Spinal cord (tissue), 9 donors: ENCODE measurements at regions not wholly inside any gene's neighbourhood (a gene's known extent, or its start where the extent isn't known, plus 50 kb on each side); places are given as distances from the start of the nearest gene placed in this dataset.
"Not testable (repeated sequence)": the region's sequence is repeated elsewhere in the genome, so short reads cannot be mapped to it uniquely, and the experiment has no call there.

ENCODE experiments used
- DNase-seq, 6 donors: peaks; one replicate each; pipeline versions ENCODE4 v3.0.0 to v3.0.0-alpha.2; 2013 to 2015; ENCODE audit warnings: low spot score in 6 of 6, low read depth in 4 of 6
- H3K27ac ChIP-seq: one replicate; pipeline ENCODE4 v1.5.1; 2013; ENCODE audit warnings: low read depth, low read length, control low read depth
- H3K27me3 ChIP-seq: one replicate; pipeline ENCODE4 v1.6.1; 2013; ENCODE audit warnings: low read length; ENCODE audit not compliant: control insufficient read depth, insufficient read depth
- H3K36me3 ChIP-seq: one replicate; pipeline ENCODE4 v1.6.1; 2013; ENCODE audit warnings: low read length; ENCODE audit not compliant: control insufficient read depth, insufficient read depth
- H3K4me1 ChIP-seq: one replicate; pipeline ENCODE4 v1.6.1; 2013; ENCODE audit warnings: low read length; ENCODE audit not compliant: control insufficient read depth, insufficient read depth
- H3K4me3 ChIP-seq: one replicate; pipeline ENCODE4 v1.5.1; 2013; ENCODE audit warnings: low read depth, low read length, control low read depth
- H3K9me3 ChIP-seq: one replicate; pipeline ENCODE4 v1.6.1; 2013; ENCODE audit warnings: low read length; ENCODE audit not compliant: control insufficient read depth, insufficient read depth
- WGBS: methylation state at CpG from one replicate; pipeline ENCODE4 v1.1.5; 2013; ENCODE audit warnings: missing lambda C conversion rate; ENCODE audit not compliant: insufficient coverage; 5-methylcytosine and 5-hydroxymethylcytosine counted together
- donor health status: healthy.

DNA sequence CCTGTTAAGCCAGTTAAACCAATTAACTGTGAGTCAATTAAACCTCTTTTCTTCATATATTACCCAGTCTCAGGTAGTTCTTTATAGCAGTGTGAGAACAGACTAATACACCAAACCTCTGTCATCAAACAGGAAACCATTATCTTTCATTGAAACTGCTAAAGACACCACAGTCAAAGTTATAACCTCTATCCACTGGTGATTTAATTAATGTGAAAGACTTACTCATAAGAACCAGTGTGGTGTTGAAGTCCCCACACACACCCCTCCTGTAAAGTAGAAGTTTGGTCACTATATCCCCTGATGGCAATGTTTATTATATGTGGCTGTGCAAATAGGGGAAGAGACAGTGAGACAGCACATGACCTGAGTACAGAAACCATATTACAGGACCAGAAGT lies 228.1 kb downstream of the NEBL start:
- Histone ChIP-seq H3K4me1 (no peaks in the 10 kb centered on the region), H3K27ac (no peak overlapping the region), H3K36me3 (no peaks in the 10 kb centered on the region), H3K9me3 (no peaks in the 10 kb centered on the region), H3K4me3 (no peak overlapping the region), H3K27me3 (no peaks in the 10 kb centered on the region)
- DNase-seq = no peak

GRCh38 chr10:20662742-20663141 lies 234.4 kb downstream of the NEBL start:
- H3K4me3 ChIP-seq = no peak overlapping the region
- no peaks in the 10 kb centered on the region for H3K36me3 ChIP-seq
- H3K27me3 ChIP-seq = no peaks in the 10 kb centered on the region
- H3K4me1 ChIP-seq = no peaks in the 10 kb centered on the region
- no peak overlapping the region for H3K27ac ChIP-seq
- no CpG with 5 or more reads among the region's 3 CpGs for WGBS
- no peaks in the 10 kb centered on the region for H3K9me3 ChIP-seq
- no peak for DNase-seq

- WGBS = 80% methylated on average over 1 of the region's 2 CpGs
- Histone ChIP-seq H3K4me3 (no peak overlapping the region), H3K36me3 (no peaks in the 10 kb centered on the region), H3K27me3 (no peaks in the 10 kb centered on the region), H3K9me3 (peaks cover 1% of the 10 kb centered on the region), H3K4me1 (no peaks in the 10 kb centered on the region), H3K27ac (no peak overlapping the region)
- DNase-seq = no peak
Observed at GRCh38 chr10:20659225-20659624, 237.9 kb downstream of the NEBL start.

DNA sequence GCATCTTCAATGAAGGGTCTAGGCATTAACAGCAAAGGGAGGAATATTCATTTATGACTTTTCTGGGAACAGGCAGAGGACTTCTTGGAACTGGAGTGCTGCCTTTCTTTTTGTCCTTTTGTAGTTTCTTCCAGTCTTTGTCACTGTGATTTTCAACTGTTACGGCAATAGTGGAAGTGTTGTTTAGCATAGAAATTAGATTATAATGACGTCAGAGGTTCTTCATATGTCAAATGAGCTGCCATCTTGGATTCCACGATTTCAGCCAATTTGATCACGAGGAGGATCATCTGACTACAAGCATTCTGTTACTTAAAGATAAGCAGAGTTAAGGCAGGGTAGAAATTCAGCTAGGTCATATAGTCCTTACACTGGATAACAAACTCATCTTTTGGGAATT lies 239.0 kb downstream of the NEBL start:
- no peaks in the 10 kb centered on the region for H3K36me3 ChIP-seq
- H3K27ac ChIP-seq = no peak overlapping the region
- DNase-seq = no peak
- no peaks in the 10 kb centered on the region for H3K27me3 ChIP-seq
- no peaks in the 10 kb centered on the region for H3K4me1 ChIP-seq
- H3K9me3 ChIP-seq = peaks cover 1% of the 10 kb centered on the region
- H3K4me3 ChIP-seq = no peak overlapping the region
- WGBS = 50% methylated on average over 2 of the region's 4 CpGs

DNA sequence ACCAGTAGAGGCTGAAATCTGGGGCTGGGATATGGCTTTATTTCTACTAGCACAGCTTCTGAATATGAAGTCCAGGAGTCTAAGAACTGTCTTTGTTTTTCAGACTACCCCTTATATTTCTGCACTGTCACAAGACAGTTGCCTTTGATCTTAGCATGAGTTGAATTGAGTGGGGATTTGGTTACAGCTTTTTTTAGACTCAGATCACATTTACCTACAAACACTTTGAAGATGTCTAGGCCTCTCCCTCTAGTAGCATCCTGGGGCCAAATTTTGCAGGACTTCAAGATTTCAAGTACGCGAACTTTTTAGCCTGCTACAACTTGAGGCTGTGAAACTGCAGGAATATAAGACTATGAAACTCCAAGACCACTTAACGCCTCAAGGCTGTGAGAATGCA lies 240.2 kb downstream of the NEBL start:
- Histone ChIP-seq H3K9me3 (peaks cover 1% of the 10 kb centered on the region), H3K4me1 (no peaks in the 10 kb centered on the region), H3K4me3 (no peak overlapping the region), H3K27me3 (no peaks in the 10 kb centered on the region), H3K27ac (no peak overlapping the region), H3K36me3 (no peaks in the 10 kb centered on the region)
- DNase-seq = no peak
- whole genome bisulfite sequencing = 90% methylated on average over 2 of the region's 3 CpGs

GRCh38 chr10:20652424-20652823 lies 244.7 kb downstream of the NEBL start:
- H3K4me1 ChIP-seq, H3K27me3 ChIP-seq, DNase-seq, H3K27ac ChIP-seq, H3K4me3 ChIP-seq, H3K9me3 ChIP-seq, H3K36me3 ChIP-seq: not testable (repeated sequence)
- no CpG with 5 or more reads among the region's 5 CpGs for WGBS

- Histone ChIP-seq H3K9me3 (no peaks in the 10 kb centered on the region), H3K4me1 (no peaks in the 10 kb centered on the region), H3K27me3 (no peaks in the 10 kb centered on the region), H3K36me3 (no peaks in the 10 kb centered on the region), H3K4me3 (no peak overlapping the region), H3K27ac (peak overlapping the region; percentile 6)
- no CpG with 5 or more reads among the region's 2 CpGs for WGBS
- no peak for DNase-seq
Observed at GRCh38 chr10:20648263-20648874, 248.7 kb downstream of the NEBL start.

GRCh38 chr10:20647756-20648155 lies 249.4 kb downstream of the NEBL start:
- Histone ChIP-seq H3K4me3 (no peak overlapping the region), H3K27ac (no peak overlapping the region), H3K27me3 (no peaks in the 10 kb centered on the region), H3K4me1 (no peaks in the 10 kb centered on the region), H3K9me3 (no peaks in the 10 kb centered on the region), H3K36me3 (no peaks in the 10 kb centered on the region)
- DNase-seq = peak in 1 of 6 donors; percentile 46

- Histone ChIP-seq H3K9me3 (no peaks in the 10 kb centered on the region), H3K27ac (no peak overlapping the region), H3K4me3 (no peak overlapping the region), H3K4me1 (no peaks in the 10 kb centered on the region), H3K27me3 (no peaks in the 10 kb centered on the region), H3K36me3 (no peaks in the 10 kb centered on the region)
- 100% methylated on average over 2 of the region's 8 CpGs for WGBS
- no peak for DNase-seq
Observed at GRCh38 chr10:20644421-20644820, 252.7 kb downstream of the NEBL start.

DNA sequence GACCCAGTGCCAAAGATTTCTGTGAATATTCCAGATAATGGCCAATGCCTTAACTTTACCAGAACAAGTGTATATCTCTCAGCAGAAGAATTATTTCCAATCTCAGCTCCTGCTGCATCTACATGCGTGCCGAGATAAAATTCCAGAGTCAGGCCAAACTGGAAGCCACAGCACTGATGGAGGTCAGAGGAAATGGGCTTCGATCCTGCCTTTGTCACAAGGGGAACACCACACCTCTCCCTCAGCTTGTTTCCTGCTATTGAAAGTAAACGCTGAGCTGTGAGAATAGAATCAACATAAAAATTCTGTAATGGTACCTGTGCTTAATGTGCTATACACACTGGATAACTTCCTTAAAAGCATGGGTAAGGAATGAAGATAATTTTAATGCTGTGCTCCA lies 255.5 kb downstream of the NEBL start:
- H3K27ac ChIP-seq = no peak overlapping the region
- H3K4me1 ChIP-seq = no peaks in the 10 kb centered on the region
- H3K4me3 ChIP-seq = no peak overlapping the region
- WGBS = 100% methylated on average over 2 of the region's 4 CpGs
- no peaks in the 10 kb centered on the region for H3K9me3 ChIP-seq
- H3K36me3 ChIP-seq = no peaks in the 10 kb centered on the region
- no peak for DNase-seq
- no peaks in the 10 kb centered on the region for H3K27me3 ChIP-seq
